Sigmoid colon (tissue), 6 donors: ENCODE measurements at regions not wholly inside any gene's neighbourhood (a gene's known extent, or its start where the extent isn't known, plus 50 kb on each side); places are given as distances from the start of the nearest gene placed in this dataset.

Source experiments
- DNase-seq: peaks from one replicate; pipeline ENCODE4 v3.0.0-alpha.2; 2019
- H3K27ac ChIP-seq, 4 donors: fragments of 200-600 bp; sonication (generic); one replicate each; pipeline ENCODE4 v1.5.1; 2016 to 2019; ENCODE audit warnings: mild to moderate bottlenecking in 1 of 4
- H3K27me3 ChIP-seq, 3 donors: fragments of 200-600 bp; sonication (generic); one replicate each; pipeline ENCODE4 v1.5.1; 2019; ENCODE audit warnings: mild to moderate bottlenecking in 1 of 3
- H3K36me3 ChIP-seq, 4 donors: fragments of 200-600 bp; sonication (generic); one replicate each; pipeline ENCODE4 v1.5.1; 2016 to 2019
- H3K4me1 ChIP-seq, 4 donors: fragments of 200-600 bp; sonication (generic); one replicate each; pipeline ENCODE4 v1.5.1; 2017 to 2019
- H3K4me3 ChIP-seq, 4 donors: fragments of 200-600 bp; sonication (generic); one replicate each; pipeline ENCODE4 v1.5.1; 2017 to 2019; ENCODE audit warnings: mild to moderate bottlenecking in 2 of 4, moderate library complexity in 1 of 4
- H3K9me3 ChIP-seq, 4 donors: fragments of 200-600 bp in 3 of 4; sonication (generic) in 3 of 4; one replicate each; pipeline versions ENCODE4 v1.5.1 to v1.6.1; 2013 to 2019
- EP300 ChIP-seq, 4 donors: sonication (generic); formaldehyde crosslinking; IDR thresholded peaks; one replicate each; pipeline ENCODE4 v1.6.1; 2017; ENCODE audit warnings: antibody characterized with exemption in 4 of 4
- POLR2A ChIP-seq, 2 donors: fragments of 450-650 bp; IDR thresholded peaks; one replicate each; pipeline ENCODE4 v1.6.1; 2016; ENCODE audit warnings: antibody characterized with exemption in 2 of 2, mild to moderate bottlenecking in 2 of 2, moderate library complexity in 2 of 2
- POLR2AphosphoS5 ChIP-seq, 4 donors: sonication (generic); formaldehyde crosslinking; IDR thresholded peaks; one replicate each; pipeline ENCODE4 v1.6.1; 2017; ENCODE audit warnings: antibody characterized with exemption in 4 of 4
- WGBS, 2 donors: extraction: QIAGEN DNeasy Blood & Tissue Kit; methylation state at CpG; one replicate each; pipeline ENCODE4 v1.1.7; 2013; 5-methylcytosine and 5-hydroxymethylcytosine counted together
- intact Hi-C: fragments of 100-400 bp; cut with DNase I; formaldehyde crosslinking; loops from one replicate; pipeline ENCODE4 v1.15.1; 2023
- TF ChIP-seq, protein P1 (sequence below), 4 experiments: fragments of 450-650 bp in 3 of 4; fragments of 200-600 bp in 1 of 4; IDR thresholded peaks; one replicate each; pipeline ENCODE4 v1.5.1; 2016 to 2019; ENCODE audit warnings: antibody characterized with exemption in 4 of 4, mild to moderate bottlenecking in 3 of 4, moderate library complexity in 2 of 4
- donor health status: healthy with polysubstance abuse.
- donor health status: healthy.

DNA sequence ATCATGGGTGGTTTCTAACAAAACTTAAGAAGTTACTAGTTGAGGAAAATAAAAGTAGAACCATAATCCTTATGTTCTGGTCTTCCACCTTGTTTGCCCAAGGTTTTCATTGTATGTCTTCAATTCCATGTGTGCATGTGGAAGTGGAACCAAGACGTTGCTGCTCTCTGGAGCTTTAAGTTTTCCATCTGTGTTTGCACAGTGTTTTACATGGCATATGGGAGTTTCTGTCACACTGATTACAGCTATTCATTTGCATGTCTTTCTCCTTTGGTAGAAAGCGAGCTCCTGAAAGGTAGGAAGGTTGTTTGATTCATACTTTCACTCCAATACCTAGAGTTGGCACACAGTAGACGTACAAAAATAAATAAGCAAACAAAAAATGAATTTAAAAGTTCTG is 112.6 kb upstream of the LUZP2 start:
- H3K9me3 ChIP-seq = no peaks in the 10 kb centered on the region
- no peak for DNase-seq

DNA sequence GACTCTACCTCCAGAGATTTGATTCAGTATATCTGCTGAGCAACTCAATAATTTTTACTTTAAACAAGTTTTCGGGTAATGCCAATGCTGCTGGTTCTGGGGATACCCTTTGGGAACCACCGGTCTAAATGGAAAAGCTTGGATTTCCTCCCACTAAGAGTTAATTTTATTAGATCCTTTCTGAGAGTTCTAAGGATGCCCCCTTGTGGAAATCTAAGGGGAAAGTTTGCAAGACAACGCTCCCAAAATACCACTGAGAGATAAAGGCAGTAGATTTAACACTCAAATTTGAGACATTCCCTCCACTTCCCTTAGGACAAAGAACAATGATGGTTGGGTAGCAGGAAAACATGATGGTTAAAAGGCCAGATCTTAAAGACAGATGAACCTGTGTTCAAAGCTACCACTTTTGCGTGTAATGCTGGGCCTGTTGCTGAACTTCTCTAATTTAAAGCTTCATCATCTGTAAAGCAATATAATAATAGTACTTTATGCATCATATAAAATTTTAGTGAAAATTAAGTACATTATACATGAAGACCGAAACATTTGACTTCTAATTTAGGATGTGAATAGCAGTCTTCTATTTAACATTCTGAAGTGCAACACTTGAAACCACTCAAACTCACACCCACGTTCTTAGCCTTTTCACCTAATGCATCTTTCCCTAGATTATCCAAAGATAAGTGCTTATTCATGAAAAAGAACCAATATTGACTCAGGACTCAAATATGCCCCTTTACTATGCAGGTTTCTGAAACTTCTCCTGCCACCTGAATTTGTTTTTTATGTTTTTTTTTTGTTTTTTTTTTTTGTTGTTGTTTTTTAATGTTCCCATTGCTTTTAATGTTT is 110.1 kb upstream of the LUZP2 start:
- TF ChIP-seq POLR2A (IDR thresholded peaks at IDR 0.05) (no peak), POLR2AphosphoS5 (IDR thresholded peaks at IDR 0.05) (no peak), EP300 (IDR thresholded peaks at IDR 0.05) (no peak)
- TF ChIP-seq, protein P1, sequence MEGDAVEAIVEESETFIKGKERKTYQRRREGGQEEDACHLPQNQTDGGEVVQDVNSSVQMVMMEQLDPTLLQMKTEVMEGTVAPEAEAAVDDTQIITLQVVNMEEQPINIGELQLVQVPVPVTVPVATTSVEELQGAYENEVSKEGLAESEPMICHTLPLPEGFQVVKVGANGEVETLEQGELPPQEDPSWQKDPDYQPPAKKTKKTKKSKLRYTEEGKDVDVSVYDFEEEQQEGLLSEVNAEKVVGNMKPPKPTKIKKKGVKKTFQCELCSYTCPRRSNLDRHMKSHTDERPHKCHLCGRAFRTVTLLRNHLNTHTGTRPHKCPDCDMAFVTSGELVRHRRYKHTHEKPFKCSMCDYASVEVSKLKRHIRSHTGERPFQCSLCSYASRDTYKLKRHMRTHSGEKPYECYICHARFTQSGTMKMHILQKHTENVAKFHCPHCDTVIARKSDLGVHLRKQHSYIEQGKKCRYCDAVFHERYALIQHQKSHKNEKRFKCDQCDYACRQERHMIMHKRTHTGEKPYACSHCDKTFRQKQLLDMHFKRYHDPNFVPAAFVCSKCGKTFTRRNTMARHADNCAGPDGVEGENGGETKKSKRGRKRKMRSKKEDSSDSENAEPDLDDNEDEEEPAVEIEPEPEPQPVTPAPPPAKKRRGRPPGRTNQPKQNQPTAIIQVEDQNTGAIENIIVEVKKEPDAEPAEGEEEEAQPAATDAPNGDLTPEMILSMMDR (IDR thresholded peaks at IDR 0.05) = peak in 1 of 4 experiments; percentile 37
- H3K4me3 ChIP-seq = no peak overlapping the region
- 68 to 69% methylated on average over 6 of the region's 6 CpGs for WGBS, 2 donors

More for the DNA sequence above, 112.6 kb upstream of the LUZP2 start:
- no peak overlapping the region for H3K4me3 ChIP-seq
- H3K4me1 ChIP-seq = no peaks in the 10 kb centered on the region
- no peak overlapping the region for H3K27ac ChIP-seq
- intact Hi-C loops = no loop called here
- H3K27me3 ChIP-seq = no peaks in the 10 kb centered on the region
- TF ChIP-seq, protein P1 (IDR thresholded peaks at IDR 0.05) = no peak
- TF ChIP-seq POLR2A (IDR thresholded peaks at IDR 0.05) = no peak
- TF ChIP-seq EP300 (IDR thresholded peaks at IDR 0.05) = no peak
- TF ChIP-seq POLR2AphosphoS5 (IDR thresholded peaks at IDR 0.05) = no peak
- WGBS, 2 donors = 18 to 47% methylated on average over 3 of the region's 3 CpGs
- H3K36me3 ChIP-seq = no peaks in the 10 kb centered on the region

DNA sequence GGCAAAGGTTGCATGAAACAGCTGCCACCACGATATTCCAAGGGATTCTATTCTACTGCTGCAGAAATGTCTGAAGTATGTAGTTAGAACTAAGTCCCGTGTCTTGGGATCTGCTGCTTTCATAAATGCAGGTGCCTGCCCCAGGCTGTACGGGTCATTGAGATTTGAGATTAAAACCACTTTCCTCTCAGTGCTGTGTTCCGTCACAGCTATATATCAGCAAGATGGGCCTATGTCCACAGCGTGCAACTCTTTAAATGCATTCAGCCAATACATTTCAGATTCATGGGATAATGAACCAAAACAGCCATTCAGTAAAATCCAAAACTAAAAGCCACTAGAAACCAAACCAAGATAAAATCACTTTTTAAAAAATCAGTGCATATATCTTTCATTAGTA is 107.3 kb upstream of the LUZP2 start:
- WGBS, 2 donors = 87 to 90% methylated on average over 5 of the region's 5 CpGs
- intact Hi-C loops = no loop called here
- Histone ChIP-seq H3K4me3 (no peak overlapping the region), H3K4me1 (no peaks in the 10 kb centered on the region), H3K36me3 (no peaks in the 10 kb centered on the region), H3K27ac (no peak overlapping the region), H3K27me3 (no peaks in the 10 kb centered on the region), H3K9me3 (no peaks in the 10 kb centered on the region)
- TF ChIP-seq, protein P1 (IDR thresholded peaks at IDR 0.05) = no peak
- TF ChIP-seq POLR2A (IDR thresholded peaks at IDR 0.05) = no peak
- TF ChIP-seq POLR2AphosphoS5 (IDR thresholded peaks at IDR 0.05) = no peak
- no peak for TF ChIP-seq EP300 (IDR thresholded peaks at IDR 0.05)
- DNase-seq = no peak

More for the DNA sequence above, 110.1 kb upstream of the LUZP2 start:
- no peak for DNase-seq
- H3K27me3 ChIP-seq = no peaks in the 10 kb centered on the region
- no peaks in the 10 kb centered on the region for H3K9me3 ChIP-seq
- intact Hi-C loops = no loop called here
- no peak overlapping the region for H3K27ac ChIP-seq
- no peaks in the 10 kb centered on the region for H3K4me1 ChIP-seq
- H3K36me3 ChIP-seq = no peaks in the 10 kb centered on the region

DNA sequence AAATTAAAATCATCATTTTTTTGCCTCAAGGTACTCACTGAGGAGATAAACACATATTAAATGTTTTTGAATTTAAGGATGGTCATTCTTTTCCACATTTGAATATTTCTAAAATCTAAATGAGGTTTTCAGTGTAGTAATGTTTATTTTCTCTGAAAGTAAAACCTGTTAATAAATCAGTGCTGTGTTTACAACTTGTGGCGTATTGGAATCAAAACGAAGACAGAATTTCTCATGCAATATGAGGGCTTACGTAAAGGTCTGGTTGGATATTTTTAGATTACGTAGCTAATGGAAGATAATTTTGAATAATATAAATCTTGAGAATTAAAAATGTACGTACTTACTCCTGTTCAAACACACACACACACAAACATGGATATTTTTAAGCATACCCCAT is 106.8 kb upstream of the LUZP2 start:
- no peaks in the 10 kb centered on the region for H3K4me1 ChIP-seq
- H3K4me3 ChIP-seq = no peak overlapping the region
- intact Hi-C loops = no loop called here
- WGBS, 2 donors = 64 to 66% methylated on average over 5 of the region's 5 CpGs
- no peak for DNase-seq
- no peaks in the 10 kb centered on the region for H3K27me3 ChIP-seq
- TF ChIP-seq POLR2A (IDR thresholded peaks at IDR 0.05) (no peak), EP300 (IDR thresholded peaks at IDR 0.05) (no peak), POLR2AphosphoS5 (IDR thresholded peaks at IDR 0.05) (no peak)
- TF ChIP-seq, protein P1 (IDR thresholded peaks at IDR 0.05) = no peak
- H3K36me3 ChIP-seq = no peaks in the 10 kb centered on the region
- H3K9me3 ChIP-seq = no peaks in the 10 kb centered on the region
- no peak overlapping the region for H3K27ac ChIP-seq
